SK-N-SH (cell line): ENCODE measurements at regions not wholly inside any gene's neighbourhood (a gene's known extent, or its start where the extent isn't known, plus 50 kb on each side); places are given as distances from the start of the nearest gene placed in this dataset.

Experiments used
- CTCF ChIA-PET: fragments of 300-600, 350-600 bp; formaldehyde crosslinking; extraction: SDS; loops from one replicate; lab custom pipeline; 2021; lab: Yijun Ruan, JAX
- POLR2A ChIA-PET: fragments of 350-600 bp; sonication (Branson Sonifier 250); formaldehyde crosslinking; extraction: SDS; loops from one replicate; lab custom pipeline; 2020; ENCODE audit warnings: antibody characterized with exemption, inconsistent platforms; lab: Yijun Ruan, JAX
- DNase-seq: peaks from one replicate; pipeline ENCODE4 v3.0.0; 2012
- H2AFZ ChIP-seq: fragments of 200-600 bp; sonication (generic); 2 replicates; pipeline ENCODE4 v1.8.1; 2016; ENCODE audit warnings: antibody characterized with exemption, mild to moderate bottlenecking, low read depth
- H3F3A ChIP-seq: fragments of 200-600 bp; sonication (generic); replicated peaks from 2 replicates; pipeline ENCODE3; 2016; ENCODE audit warnings: antibody characterized with exemption, mild to moderate bottlenecking; ENCODE audit not compliant: insufficient read depth
- H3K27ac ChIP-seq, 2 experiments: fragments of 200-500 bp in 1 of 2; fragments of 200-600 bp in 1 of 2; sonication (Bioruptor generic) in 1 of 2; sonication (generic), shearing (Covaris generic) in 1 of 2; 2 replicates each; pipeline versions ENCODE4 v1.5.1 to v1.6.1; 2014 to 2016; ENCODE audit warnings: low read depth in 2 of 2, inconsistent platforms in 1 of 2, low read length in 1 of 2, mild to moderate bottlenecking in 1 of 2, mixed read lengths in 1 of 2
- H3K27me3 ChIP-seq: fragments of 200-600 bp; sonication (generic), shearing (Covaris generic); 2 replicates; pipeline ENCODE4 v1.6.1; 2016; ENCODE audit warnings: mixed run types; ENCODE audit not compliant: insufficient read depth
- H3K36me3 ChIP-seq, 2 experiments: fragments of 200-500 bp in 1 of 2; fragments of 200-600 bp in 1 of 2; sonication (Bioruptor generic) in 1 of 2; sonication (generic) in 1 of 2; replicated peaks in 1 of 2; 2 replicates each; pipeline versions ENCODE3 to v1.5.1; 2014 to 2016; ENCODE audit warnings: low read length in 1 of 2, mild to moderate bottlenecking in 1 of 2; ENCODE audit not compliant: insufficient read depth in 2 of 2, control insufficient read depth in 1 of 2
- H3K4me1 ChIP-seq, 2 experiments: fragments of 200-500 bp in 1 of 2; fragments of 200-600 bp in 1 of 2; sonication (Bioruptor generic) in 1 of 2; sonication (generic), shearing (Covaris generic) in 1 of 2; 2 replicates each; pipeline versions ENCODE4 v1.5.1 to v1.6.1; 2014 to 2016; ENCODE audit warnings: low read depth in 1 of 2, low read length in 1 of 2, mixed run types in 1 of 2; ENCODE audit not compliant: insufficient read depth in 2 of 2, control insufficient read depth in 1 of 2
- H3K4me2 ChIP-seq: fragments of 200-600 bp; sonication (generic), shearing (Covaris generic); 2 replicates; pipeline ENCODE4 v1.6.1; 2017; ENCODE audit warnings: mixed run types
- H3K4me3 ChIP-seq, 2 experiments: fragments of 200-500 bp in 1 of 2; fragments of 200-600 bp in 1 of 2; sonication (Bioruptor generic) in 1 of 2; sonication (generic), shearing (Covaris generic) in 1 of 2; 2 replicates each; pipeline versions ENCODE4 v1.5.1 to v1.8.1; 2014 to 2016; ENCODE audit warnings: low read depth in 2 of 2, inconsistent platforms in 1 of 2, low read length in 1 of 2, mild to moderate bottlenecking in 1 of 2, mixed read lengths in 1 of 2, moderate library complexity in 1 of 2
- H3K79me2 ChIP-seq: fragments of 200-600 bp; sonication (generic); 2 replicates; pipeline ENCODE4 v1.8.1; 2017; ENCODE audit warnings: mild to moderate bottlenecking; ENCODE audit not compliant: insufficient read depth
- H3K9ac ChIP-seq: fragments of 200-600 bp; sonication (generic); 2 replicates; pipeline ENCODE4 v1.6.1; 2017; ENCODE audit warnings: mixed run types
- H3K9me2 ChIP-seq: fragments of 200-600 bp; sonication (generic); 2 replicates; pipeline ENCODE4 v1.6.1; 2017; ENCODE audit warnings: mixed run types
- H3K9me3 ChIP-seq: fragments of 200-600 bp; sonication (generic); 2 replicates; pipeline ENCODE4 v1.6.1; 2017; ENCODE audit warnings: mixed run types, mild to moderate bottlenecking, moderate library complexity
- H4K20me1 ChIP-seq: fragments of 200-600 bp; sonication (generic); 2 replicates; pipeline ENCODE4 v1.6.1; 2017; ENCODE audit warnings: mild to moderate bottlenecking, mixed run types; ENCODE audit not compliant: insufficient read depth
- CHD2 ChIP-seq: fragments of 150-350 bp; IDR thresholded peaks from 2 replicates; pipeline ENCODE4 v1.6.1; 2018; ENCODE audit warnings: low read length; ENCODE audit not compliant: partially characterized antibody
- FOSL2 ChIP-seq: IDR thresholded peaks from 2 replicates; pipeline ENCODE4 v1.4.0; 2012; ENCODE audit warnings: low read depth, mild to moderate bottlenecking, moderate library complexity, borderline replicate concordance
- FOXJ3 ChIP-seq: sonication (generic); formaldehyde crosslinking; IDR thresholded peaks from 2 replicates; pipeline ENCODE4 v1.5.1; 2020; ENCODE audit warnings: mild to moderate bottlenecking, missing genetic modification reagents
- FOXM1 ChIP-seq: IDR thresholded peaks from 2 replicates; pipeline ENCODE4 v1.4.0; 2012; ENCODE audit warnings: low read depth, mild to moderate bottlenecking
- GATA2 ChIP-seq: sonication (generic); formaldehyde crosslinking; IDR thresholded peaks from 2 replicates; pipeline ENCODE4 v1.5.0; 2020; ENCODE audit warnings: mild to moderate bottlenecking, missing genetic modification reagents
- MEF2A ChIP-seq: IDR thresholded peaks from 2 replicates; pipeline ENCODE4 v1.4.0; 2012; ENCODE audit warnings: low read depth, borderline replicate concordance
- NFIC ChIP-seq: IDR thresholded peaks from 2 replicates; pipeline ENCODE4 v1.4.0; 2012; ENCODE audit warnings: borderline replicate concordance
- POLR2AphosphoS5 ChIP-seq: IDR thresholded peaks from 2 replicates; pipeline ENCODE4 v1.6.1; 2012; ENCODE audit warnings: low read depth, low read length
- REST ChIP-seq: IDR thresholded peaks from 2 replicates; pipeline ENCODE4 v1.6.1; 2012; ENCODE audit warnings: mild to moderate bottlenecking, low read depth, low read length, moderate library complexity
- RFX5 ChIP-seq: IDR thresholded peaks from 2 replicates; pipeline ENCODE4 v1.6.1; 2012; ENCODE audit warnings: mild to moderate bottlenecking, improper control_type of control experiment, low read length
- SIN3A ChIP-seq: IDR thresholded peaks from 2 replicates; pipeline ENCODE4 v1.6.1; 2012; ENCODE audit warnings: low read depth, mild to moderate bottlenecking, low read length, moderate library complexity, borderline replicate concordance
- TAF1 ChIP-seq: IDR thresholded peaks from 2 replicates; pipeline ENCODE4 v1.6.1; 2012; ENCODE audit warnings: low read depth, mild to moderate bottlenecking, low read length, moderate library complexity, borderline replicate concordance
- TCF12 ChIP-seq: IDR thresholded peaks from 2 replicates; pipeline ENCODE4 v1.4.0; 2012
- WGBS: methylation state at CpG from one replicate; pipeline ENCODE4 v1.1.6; 2017; ENCODE audit warnings: low lambda C conversion rate; 5-methylcytosine and 5-hydroxymethylcytosine counted together
- TF ChIP-seq, protein P1 (sequence below): fragments of 150-350 bp; IDR thresholded peaks from 2 replicates; pipeline ENCODE4 v1.6.1; 2017; ENCODE audit warnings: antibody characterized with exemption, low read length, low read depth, borderline replicate concordance
- TF ChIP-seq, protein P2 (sequence below): IDR thresholded peaks from 2 replicates; pipeline ENCODE4 v1.4.0; 2012; ENCODE audit warnings: low read depth, borderline replicate concordance

DNA sequence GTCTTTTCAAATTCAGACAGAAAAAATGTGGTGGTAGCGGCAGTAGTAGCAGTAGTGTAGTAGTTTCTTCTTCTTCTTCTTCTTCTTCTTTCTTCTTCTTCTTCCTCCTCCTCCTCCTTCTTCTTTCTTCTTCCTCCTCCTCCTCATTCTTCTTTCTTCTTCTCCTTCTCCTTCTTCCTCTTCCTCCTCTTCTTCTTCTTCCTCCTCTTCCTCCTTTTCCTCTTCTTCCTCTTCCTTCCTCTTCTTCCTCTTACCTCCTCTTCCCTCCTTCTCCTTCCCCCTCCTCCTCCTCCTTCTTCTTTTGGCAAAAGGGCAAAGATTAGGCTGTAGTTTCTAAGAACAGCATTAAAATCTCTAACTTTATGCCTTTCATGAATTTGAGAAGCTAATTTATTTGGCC is 59.6 kb upstream of the INSM2 start:
- H3K79me2 ChIP-seq: no peaks in the 10 kb centered on the region
- POLR2A ChIA-PET: no interaction called here
- H2AFZ ChIP-seq: no peak overlapping the region
- no peaks in the 10 kb centered on the region for H3K27me3 ChIP-seq
- H4K20me1 ChIP-seq: no peaks in the 10 kb centered on the region
- H3K4me3 ChIP-seq: no peak overlapping the region
- 89% methylated on average over 1 of the region's 1 CpG for WGBS
- no peaks in the 10 kb centered on the region; a peak in 1 of 4 replicates for H3K4me1 ChIP-seq
- no peak for DNase-seq
- TF ChIP-seq FOXJ3 (CRISPR knock-in tag) (no peak), NFIC (no peak), RFX5 (no peak), MEF2A (no peak), FOXM1 (no peak), GATA2 (no peak), SIN3A (no peak), REST (no peak), TAF1 (no peak), CHD2 (no peak), TCF12 (no peak), FOSL2 (no peak), POLR2AphosphoS5 (no peak)
- TF ChIP-seq, protein P1, sequence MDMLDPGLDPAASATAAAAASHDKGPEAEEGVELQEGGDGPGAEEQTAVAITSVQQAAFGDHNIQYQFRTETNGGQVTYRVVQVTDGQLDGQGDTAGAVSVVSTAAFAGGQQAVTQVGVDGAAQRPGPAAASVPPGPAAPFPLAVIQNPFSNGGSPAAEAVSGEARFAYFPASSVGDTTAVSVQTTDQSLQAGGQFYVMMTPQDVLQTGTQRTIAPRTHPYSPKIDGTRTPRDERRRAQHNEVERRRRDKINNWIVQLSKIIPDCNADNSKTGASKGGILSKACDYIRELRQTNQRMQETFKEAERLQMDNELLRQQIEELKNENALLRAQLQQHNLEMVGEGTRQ: no peak
- TF ChIP-seq, protein P2, sequence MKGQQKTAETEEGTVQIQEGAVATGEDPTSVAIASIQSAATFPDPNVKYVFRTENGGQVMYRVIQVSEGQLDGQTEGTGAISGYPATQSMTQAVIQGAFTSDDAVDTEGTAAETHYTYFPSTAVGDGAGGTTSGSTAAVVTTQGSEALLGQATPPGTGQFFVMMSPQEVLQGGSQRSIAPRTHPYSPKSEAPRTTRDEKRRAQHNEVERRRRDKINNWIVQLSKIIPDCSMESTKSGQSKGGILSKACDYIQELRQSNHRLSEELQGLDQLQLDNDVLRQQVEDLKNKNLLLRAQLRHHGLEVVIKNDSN: no peak
- no peaks in the 10 kb centered on the region for H3F3A ChIP-seq
- H3K36me3 ChIP-seq: no peaks in the 10 kb centered on the region
- H3K9me3 ChIP-seq: no peaks in the 10 kb centered on the region
- H3K9ac ChIP-seq: no peak overlapping the region
- no peaks in the 10 kb centered on the region for H3K9me2 ChIP-seq
- no peak overlapping the region for H3K4me2 ChIP-seq
- CTCF ChIA-PET: no interaction called here
- H3K27ac ChIP-seq: no peak overlapping the region
